Left kidney (tissue), 1 donor: ENCODE measurements at regions not wholly inside any gene's neighbourhood (a gene's known extent, or its start where the extent isn't known, plus 50 kb on each side); places are given as distances from the start of the nearest gene placed in this dataset.
A peak's percentile ranks its signal among the peaks of the same experiment; 100 is the strongest.

Experiments used
- DNase-seq: peaks from one replicate; pipeline ENCODE4 v3.0.0-alpha.2; 2013

DNA sequence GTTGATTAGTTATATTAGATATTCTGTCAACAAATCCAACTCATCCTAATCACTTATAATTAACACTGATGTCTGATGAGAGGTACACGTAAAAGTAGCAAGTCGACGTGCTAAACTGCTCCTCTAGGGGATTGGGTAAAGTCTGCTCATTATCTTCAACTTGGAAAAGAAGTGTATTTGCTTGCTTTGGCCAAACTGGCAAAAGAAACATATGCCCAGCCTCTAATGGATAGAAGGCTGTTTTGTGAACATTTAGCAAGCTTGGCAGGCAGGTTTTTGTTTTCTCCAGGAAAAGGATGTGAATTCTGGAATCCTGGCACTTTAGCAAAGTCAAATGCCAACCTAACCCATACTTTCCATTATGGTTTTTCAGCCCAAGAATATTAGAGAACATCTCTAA is 264.8 kb downstream of the TBL1XR1 start:
- DNase-seq = no peak

DNA sequence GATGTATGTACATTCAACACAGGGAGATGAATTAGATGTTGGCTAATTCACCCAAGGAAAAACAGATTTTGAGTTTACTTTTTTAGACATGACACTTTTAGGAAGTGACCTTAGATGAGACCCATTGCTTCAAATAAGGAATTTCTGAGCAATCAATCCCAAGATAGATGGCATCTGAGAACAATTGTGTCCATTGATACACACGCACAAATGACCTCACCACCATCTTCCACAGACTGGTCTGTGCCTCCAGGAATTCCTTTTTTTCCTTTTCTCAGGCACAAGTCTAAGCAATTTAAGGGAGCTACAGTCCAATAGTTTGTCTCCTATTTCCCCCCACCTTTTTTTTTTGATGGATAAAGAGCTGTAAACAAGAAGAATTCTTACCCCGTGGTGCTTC is 265.3 kb downstream of the TBL1XR1 start:
- DNase-seq = no peak

DNA sequence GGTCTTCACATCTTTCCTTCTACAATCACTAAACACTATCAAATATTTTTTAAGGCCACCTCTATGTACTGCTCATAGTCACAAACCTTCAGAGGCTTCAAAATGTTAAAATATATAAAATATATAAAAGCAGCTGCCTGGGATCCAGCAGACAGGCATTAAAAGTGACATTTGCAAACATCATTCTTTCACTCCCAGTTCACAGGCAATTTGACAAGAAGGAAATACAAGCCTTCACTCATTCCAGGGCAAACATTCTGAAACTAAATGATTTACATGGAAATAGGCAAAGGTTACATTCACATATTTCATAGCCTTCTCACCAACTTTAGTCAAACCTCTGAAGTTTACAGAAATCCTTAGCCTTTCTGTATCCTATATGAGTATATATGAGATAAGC is 266.3 kb downstream of the TBL1XR1 start:
- DNase-seq = no peak

DNA sequence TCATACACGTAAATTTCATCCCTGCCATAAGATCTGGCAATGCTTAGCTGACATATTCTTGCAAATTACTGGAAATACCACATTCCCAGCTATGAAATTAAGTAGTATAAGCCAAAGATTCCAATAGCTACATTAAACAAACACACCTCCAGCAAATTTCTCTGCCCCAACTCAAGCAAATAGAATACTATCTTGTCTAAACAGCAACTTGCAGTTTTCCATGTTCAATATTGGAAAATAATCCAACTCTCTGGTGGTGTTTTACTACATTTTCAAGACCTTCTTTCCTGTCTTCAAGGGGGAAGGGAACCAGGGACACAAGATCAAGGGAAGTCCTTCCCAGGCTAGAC is 268.7 kb downstream of the TBL1XR1 start:
- no peak for DNase-seq

DNA sequence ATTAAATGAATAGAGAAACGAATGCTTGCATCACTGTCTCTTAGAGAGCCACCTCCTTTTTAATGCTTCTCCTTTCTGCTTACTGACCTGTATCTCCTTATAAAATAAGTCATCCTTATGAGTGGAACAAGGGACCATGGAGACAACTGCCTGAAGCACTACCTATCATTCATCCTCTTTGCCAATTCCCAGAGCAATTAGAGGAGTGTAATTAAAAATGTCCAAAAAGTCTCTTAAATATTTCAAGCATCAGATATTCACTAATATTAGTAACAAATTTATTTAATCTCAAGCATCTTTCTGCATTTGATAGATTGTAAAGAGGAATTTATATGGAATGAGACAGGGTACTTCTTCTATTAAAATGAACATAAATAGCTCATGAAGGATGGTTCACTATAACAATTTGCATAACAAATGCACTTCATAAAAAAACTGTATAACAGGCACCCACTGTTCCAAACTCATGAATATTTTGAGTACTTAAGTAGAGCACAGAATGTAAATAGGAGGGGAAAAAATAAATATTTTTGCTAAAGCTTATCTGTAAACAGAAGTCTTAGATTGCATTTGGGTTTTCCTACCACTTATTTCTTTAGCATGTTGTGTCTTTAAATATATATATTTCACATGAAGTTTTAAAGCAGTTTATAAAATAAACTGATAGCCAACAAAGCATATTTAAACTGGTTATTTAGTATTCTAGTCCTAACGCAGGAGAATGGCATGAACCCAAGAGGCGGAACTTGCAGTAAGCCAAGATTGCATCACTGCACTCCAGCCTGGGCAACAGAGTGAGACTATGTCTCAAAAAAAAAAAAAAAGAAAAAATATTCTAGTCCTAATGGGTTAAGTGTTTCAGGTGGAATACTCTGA is 269.3 kb downstream of the TBL1XR1 start:
- DNase-seq = no peak

DNA sequence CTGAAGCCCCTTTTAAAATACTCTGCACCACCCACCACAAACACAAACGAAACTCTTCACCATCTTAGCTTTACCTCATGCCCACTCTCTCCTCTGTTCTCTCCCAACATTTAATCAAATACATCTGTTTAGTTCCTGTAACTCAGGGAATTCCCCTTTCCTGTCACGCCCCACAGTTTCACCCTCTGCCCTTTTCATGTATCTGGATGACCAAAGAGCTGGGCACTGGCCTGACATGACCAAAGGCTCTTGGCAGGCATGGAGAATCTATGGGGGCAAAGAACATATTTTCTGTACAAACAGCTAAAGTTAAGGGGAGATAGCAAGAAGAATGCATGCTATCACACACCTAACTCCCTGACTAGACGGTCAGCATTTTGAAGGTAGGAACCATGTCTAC is 270.0 kb downstream of the TBL1XR1 start:
- DNase-seq = no peak

DNA sequence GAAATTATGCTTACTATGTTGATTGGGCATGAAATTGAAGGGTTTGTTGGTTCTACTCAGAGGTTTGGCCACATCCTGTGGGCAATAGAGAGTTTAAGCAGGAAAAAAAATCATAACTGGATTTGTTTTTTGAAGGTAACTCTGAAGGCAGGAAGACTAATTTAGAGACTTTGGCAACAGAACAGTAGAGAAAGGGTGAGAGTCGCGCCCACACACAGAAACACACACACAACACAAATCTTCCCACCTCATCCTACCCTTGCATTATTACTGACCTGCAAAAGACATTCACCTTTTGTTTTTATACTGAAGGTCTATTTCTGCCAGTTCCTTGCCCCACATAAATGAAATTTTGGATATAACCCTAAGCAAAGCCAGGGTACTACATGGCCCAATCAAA is 270.6 kb downstream of the TBL1XR1 start:
- no peak for DNase-seq

DNA sequence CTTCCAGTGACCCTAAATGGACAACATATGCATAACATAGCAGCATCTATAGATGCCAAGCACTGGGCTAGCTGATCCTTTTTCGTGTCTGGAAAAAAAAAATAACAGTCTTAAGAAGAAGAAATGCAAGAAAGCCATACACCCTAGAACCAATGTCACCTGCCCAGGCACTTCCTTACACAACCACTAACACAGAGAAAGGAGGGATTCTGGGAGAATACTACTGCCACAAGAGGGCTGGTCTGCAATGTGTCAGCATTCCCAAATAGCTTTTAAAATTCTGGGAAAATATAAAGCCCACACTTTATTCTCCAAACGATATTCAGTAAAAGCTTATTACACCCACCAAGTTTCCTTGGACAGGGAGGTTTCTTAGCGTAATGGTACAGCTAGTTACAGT is 271.2 kb downstream of the TBL1XR1 start:
- DNase-seq = no peak

DNA sequence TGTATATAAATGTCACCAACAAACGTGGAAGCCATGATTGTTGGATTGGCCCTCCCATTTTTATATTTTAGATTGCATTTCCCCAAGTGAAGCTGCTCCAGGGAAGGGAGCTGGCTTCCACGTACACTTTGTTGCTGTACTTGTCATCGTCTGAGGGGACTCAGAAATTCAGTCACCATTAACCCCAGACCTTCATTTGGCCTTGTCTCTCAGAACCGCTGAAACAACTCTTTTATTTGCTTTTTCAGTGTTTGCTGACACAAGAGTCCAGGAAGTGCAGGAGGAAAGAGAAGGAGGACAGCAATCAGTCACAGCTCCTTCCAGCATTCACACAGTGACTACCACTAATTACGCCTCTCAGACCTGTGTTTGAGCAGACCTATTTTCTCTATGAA is 276.5 kb downstream of the TBL1XR1 start:
- DNase-seq = peak; percentile 46

DNA sequence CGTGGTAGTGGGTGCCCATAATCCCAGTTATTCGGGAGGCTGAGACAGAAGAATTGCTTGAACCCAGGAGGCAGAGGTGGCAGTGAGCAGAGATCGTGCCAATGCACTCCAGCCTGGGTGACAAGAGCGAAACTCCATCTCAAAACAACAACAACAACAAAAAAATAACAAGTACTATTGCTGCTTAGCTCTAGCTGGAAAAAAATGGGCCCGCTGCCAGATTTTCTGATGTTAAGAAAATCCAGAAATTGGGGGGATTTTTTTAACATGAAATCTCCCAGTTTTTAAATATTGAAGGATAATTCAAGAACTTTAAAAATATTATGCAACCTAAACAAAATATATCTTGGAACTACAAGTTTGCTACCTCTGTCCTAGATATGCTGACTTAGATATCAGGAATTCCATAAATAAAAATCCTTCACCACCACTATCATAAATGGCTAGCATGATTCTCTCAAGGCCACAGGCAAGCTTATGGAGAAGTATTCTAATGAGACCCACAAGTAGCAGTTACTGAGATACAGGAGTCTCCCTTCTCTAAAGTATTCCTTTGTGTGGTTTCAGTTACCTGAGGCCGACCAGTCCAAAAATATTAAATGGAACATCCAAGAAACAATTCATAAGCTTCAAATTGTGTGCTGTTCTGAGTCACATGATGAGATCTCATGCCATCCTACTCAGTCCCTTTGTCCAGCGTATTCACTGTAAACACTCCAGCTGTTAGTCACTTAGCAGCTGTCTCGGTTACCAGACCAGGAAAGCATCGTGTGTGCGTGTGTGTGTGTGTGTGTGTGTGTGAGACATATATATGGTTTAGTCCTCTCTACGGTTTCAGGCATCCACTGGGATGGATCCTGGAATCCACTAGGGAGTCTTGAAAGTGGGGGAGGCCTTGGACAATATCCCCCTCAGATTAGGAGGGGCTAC is 277.2 kb downstream of the TBL1XR1 start:
- peak; percentile 64 for DNase-seq

DNA sequence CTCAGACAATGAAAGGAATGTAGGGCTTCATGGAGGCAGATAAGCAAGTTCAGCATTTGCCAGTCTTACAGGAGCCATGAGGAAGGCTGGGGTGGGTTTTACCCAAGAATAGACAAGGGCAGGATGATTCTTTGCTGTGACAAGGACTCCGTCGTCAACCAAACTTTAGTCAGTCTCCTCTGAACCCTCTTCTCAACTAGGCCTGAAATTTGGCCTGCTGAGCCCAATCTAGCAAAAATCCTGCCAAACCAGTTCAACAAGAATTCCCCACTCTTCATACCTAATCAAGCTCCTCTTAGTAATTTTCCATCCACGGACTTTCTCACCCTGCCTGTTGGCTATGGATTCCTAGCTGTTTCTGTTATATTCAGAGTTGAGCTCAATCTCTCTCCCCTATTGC is 280.5 kb downstream of the TBL1XR1 start:
- no peak for DNase-seq

DNA sequence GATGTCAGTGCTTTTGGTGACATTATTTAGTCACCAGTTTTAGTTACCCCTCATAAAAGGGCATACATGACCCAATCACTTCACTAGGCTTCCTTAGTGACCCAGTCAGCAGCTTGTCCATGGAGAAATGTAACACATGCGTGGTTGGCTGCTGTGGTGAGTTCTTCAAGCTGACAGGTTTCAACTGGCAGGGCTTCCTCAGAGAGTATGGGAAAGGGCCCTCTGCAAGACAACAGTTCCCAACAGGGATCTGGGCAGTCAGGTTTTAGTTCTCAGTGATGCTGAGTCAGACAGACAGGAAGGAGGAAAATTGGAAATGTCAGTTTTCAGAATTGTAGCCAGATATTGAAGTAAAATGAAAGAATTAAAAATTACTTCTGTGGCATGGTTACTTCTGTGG is 282.5 kb downstream of the TBL1XR1 start:
- DNase-seq = no peak

DNA sequence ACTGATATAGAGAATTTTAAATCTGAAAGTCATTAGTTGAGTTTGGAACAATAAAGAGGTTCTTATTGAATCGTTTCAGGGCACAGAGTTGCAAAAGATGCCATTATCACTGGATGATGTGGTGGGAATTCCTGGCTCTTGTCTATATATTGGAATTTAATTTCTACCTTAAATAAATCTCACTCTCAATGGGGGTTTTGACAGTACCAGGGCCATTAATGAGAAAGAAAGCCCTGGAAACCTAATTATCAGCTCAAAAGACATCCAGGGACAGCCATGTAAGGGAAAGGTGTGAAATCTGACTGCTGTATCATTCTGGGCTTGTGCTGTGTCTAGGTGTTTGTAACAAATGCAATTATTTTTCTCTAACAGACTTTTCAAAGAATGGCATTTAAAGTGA is 285.7 kb downstream of the TBL1XR1 start:
- DNase-seq = no peak

DNA sequence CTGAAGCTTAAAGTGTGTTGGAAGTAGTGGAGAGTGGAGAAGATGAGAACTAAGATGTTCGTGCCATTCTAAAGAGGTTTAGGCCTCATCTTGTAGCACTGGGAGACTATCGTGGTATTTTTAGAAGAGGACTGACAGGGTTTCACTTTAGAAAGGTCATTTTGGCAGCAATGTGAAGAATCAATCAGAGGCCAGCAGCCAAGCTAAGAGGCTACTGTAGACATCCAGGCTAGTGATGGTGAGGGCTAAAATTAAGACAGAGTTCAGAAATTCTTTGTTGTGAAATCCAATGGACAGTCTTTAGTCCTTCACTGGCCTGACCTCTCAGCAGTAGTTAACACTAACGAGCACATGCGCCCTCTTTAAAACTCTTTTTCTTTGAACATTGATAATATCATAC is 288.2 kb downstream of the TBL1XR1 start:
- DNase-seq = no peak

DNA sequence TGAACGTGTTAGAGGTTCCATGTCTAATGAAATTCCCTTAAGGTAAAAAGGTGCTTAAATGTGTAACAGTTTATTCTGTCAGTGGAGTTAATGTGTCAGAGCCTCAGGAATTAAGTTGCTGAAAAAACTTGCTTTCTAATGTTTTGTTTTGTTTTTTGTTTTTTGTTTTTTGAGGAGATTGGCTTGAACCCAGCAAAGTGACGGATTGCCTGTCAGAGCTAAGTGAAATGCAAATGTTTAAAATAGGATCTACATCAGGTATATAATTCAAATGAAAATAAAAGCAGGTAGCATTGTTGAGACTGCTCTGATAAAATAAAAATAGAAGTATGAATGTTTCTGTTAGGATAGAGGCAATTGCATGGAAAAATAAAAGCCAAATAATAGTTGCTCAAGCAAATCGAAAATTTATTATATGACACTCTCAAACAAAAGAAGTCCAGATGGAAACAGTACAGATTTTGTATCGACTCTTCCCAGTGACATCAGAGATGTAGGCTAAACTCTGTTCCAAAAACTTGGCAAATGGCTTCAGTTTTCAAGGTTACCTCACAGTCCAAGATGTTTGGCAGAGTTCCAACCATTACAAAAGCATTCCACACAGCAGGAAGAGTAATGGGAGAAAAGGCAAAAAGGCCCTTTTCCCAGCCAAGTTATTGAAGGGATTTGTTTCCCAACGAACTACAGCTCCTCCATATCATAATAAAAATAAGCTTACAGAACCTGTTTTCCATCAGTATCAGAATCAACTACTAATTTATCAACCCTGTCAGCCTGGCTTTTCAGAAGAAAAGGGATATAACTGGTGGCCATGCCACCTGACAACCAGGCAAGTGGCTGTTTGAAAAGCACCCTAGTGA is 291.0 kb downstream of the TBL1XR1 start:
- DNase-seq = peak; percentile 70

DNA sequence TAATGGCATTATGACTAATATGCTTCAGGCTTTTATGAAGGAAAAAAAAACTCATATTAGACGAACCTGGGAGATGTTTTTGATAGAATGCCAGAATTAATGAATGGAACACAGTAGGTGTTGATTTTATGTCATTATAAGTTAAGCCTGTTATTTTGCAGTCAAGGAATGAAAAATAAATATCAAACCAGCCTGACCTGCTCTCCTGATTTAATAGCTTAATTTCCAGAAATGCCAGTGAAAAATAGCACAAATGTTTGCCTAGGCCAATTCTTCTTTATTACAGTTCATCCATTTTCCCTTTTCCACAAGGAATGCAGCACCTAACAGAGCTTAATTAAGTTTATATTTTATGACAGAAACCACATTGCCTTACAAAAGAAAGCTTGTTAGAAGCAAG is 292.0 kb downstream of the TBL1XR1 start:
- no peak for DNase-seq

DNA sequence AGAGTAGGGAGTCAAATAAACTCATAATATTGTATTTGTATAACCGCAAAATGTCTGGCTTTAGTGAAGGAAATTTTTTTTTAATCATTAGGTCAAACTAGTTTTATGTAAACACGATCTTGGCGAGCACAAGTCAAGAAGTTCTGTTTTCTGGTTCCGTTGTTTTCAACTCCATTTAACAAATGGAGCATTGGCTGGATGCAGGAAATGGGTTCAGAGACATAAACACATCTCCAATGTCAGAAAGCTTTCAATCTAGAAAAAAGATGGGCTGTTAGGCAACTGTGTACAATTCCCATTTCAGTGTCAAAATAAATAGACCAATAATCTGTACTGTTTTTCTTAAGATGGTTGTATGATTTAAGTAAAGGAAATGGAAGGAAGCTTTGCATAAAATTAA is 292.8 kb downstream of the TBL1XR1 start:
- DNase-seq = no peak

DNA sequence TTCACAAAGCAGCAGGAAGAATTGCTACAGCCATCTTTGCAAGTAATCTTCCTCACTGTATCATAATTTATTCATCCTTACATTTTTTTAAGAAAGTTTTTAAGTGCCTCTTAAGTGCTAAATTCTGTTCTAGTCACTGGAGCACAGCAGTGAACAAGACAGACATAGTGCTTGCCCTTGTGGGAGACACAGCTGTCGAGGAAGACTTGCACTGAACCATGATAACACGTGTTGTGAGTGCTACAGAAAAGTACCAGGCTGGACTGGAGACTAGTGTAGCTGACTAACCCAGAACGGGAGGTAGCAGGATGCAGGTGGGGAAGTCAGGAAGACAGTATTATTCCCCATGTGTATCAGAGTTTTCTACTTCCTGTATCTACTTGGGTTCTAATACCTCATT is 300.6 kb downstream of the TBL1XR1 start:
- no peak for DNase-seq

DNA sequence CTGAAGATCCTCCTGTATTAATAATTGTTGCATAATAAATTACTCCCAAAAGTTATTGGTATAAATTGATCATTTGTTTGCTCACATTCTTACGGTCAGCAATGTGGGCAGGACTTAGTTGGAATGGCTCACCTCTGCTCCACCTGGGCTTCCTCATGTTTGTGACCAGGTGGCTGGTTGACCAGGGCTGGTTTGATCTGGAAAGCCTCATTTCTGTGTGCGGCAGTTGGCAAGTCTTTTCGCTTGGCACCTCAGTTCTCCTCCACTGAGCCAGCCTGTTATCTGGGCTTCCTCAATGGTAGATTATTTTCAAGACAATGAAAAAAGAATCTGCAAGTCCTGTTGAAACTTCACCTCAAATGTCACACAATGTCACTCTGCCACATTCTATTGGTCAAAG is 301.1 kb downstream of the TBL1XR1 start:
- DNase-seq = no peak

DNA sequence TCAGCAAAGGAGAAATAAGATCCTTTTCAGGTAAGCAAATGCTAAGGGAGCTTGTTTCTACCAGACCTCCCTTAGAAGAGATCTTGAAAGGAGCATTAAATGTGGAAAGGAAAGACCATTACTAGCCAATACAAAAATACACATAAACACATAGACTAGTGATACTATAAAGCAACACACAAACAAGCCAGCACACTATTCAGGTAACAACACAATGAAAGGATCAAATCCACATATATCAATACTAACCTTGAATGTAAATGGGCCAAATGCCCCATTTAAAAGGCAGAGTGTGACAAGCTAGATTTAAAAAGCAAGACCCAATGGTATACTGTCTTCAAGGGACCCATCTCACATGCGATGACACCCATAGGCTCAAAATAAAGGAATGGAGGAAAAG is 317.6 kb downstream of the TBL1XR1 start:
- no peak for DNase-seq

DNA sequence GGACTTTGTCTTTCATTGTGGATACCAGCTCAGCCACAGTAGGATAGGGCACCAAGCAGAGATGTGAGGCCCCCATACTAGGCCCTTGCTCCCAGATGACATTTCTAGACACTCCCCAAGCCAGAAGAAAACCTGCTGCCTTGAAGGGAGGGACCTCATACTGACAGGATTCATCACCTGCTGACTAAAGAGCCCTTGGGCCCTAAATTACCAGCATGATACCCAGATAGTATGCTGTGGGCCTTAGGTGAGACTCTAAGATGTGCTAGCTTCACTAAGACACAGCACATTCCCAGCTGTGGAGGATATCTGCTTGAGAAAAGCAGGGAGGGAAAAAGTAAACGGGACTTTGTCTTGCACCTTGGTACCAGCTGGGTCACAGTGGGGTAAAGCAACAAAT is 324.0 kb downstream of the TBL1XR1 start:
- no peak for DNase-seq

DNA sequence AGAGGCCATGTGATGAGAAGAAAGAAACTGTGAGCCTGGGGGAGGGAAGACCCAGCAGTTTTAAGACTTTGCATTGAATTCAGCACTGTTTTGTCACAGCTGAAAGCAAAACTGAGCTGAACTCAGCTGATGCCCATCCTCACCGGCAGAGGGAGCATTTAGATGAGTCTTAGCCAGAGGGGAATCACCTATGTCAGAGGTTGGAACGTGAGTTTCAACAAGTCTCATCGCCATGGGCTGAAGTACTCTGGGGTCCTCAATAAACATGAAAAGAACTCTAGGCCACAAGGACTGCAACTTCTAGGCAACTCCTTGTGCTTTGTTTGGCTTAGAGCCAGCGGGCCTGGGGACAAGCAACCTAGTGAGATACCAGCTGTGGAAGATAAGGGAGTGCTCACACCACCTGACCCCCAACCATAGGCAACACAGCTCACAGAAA is 324.5 kb downstream of the TBL1XR1 start:
- peak; percentile 65 for DNase-seq
